GM23338 (cell line): ENCODE measurements at regions not wholly inside any gene's neighbourhood (a gene's known extent, or its start where the extent isn't known, plus 50 kb on each side); places are given as distances from the start of the nearest gene placed in this dataset.

ENCODE experiments used
- ATAC-seq: fragments of 200-7000 bp; cut with Tn5 transposase; 3 replicates; pipeline ENCODE4 v1.9.1; 2020
- DNase-seq: peaks from one replicate; pipeline ENCODE4 v3.0.0-alpha.2; 2015; ENCODE audit warnings: low spot score
- H2AFZ ChIP-seq: fragments of 200-600 bp; sonication (generic); 2 replicates; pipeline ENCODE4 v1.8.0; 2016; ENCODE audit warnings: antibody characterized with exemption, mild to moderate bottlenecking, moderate library complexity
- H3F3A ChIP-seq: fragments of 200-600 bp; sonication (generic); replicated peaks from 2 replicates; pipeline ENCODE4 v1.8.0; 2017; ENCODE audit warnings: antibody characterized with exemption, mixed run types, low read depth
- H3K27ac ChIP-seq: fragments of 200-600 bp; sonication (generic); 2 replicates; pipeline ENCODE4 v1.6.1; 2016; ENCODE audit warnings: low read depth
- H3K27me3 ChIP-seq: fragments of 200-600 bp; sonication (generic); 2 replicates; pipeline ENCODE4 v1.8.0; 2016; ENCODE audit warnings: mild to moderate bottlenecking, mixed run types, moderate library complexity; ENCODE audit not compliant: insufficient read depth
- H3K36me3 ChIP-seq: fragments of 200-600 bp; sonication (generic); 2 replicates; pipeline ENCODE4 v1.8.0; 2016; ENCODE audit warnings: mild to moderate bottlenecking; ENCODE audit not compliant: insufficient read depth
- H3K4me1 ChIP-seq: fragments of 200-600 bp; sonication (generic); 2 replicates; pipeline ENCODE4 v1.8.0; 2016; ENCODE audit warnings: mild to moderate bottlenecking, moderate library complexity; ENCODE audit not compliant: insufficient read depth
- H3K4me2 ChIP-seq: fragments of 200-600 bp; sonication (generic); 2 replicates; pipeline ENCODE4 v1.7.1; 2017; ENCODE audit warnings: mixed run types
- H3K4me3 ChIP-seq: fragments of 200-600 bp; sonication (generic); 2 replicates; pipeline ENCODE4 v1.6.1; 2016; ENCODE audit warnings: mixed run types
- H3K79me2 ChIP-seq: fragments of 200-600 bp; sonication (generic); replicated peaks from 2 replicates; pipeline ENCODE4 v1.8.0; 2017; ENCODE audit warnings: mild to moderate bottlenecking; ENCODE audit not compliant: insufficient read depth
- H3K9me2 ChIP-seq: fragments of 200-600 bp; sonication (generic); 2 replicates; pipeline ENCODE4 v1.8.0; 2017; ENCODE audit not compliant: insufficient read depth
- H4K20me1 ChIP-seq: fragments of 200-600 bp; sonication (generic); replicated peaks from 2 replicates; pipeline ENCODE4 v1.8.0; 2017; ENCODE audit warnings: mild to moderate bottlenecking; ENCODE audit not compliant: insufficient read depth
- H3K27ac Mint-ChIP-seq: 2 replicates; pipeline ENCODE4 v1.8.0; 2020; ENCODE audit warnings: inconsistent platforms, mild to moderate bottlenecking, moderate library complexity, mixed read lengths
- H3K27me3 Mint-ChIP-seq: 3 replicates; pipeline ENCODE4 v1.8.0; 2022; ENCODE audit warnings: low read depth, mild to moderate bottlenecking, moderate library complexity, mixed read lengths, inconsistent platforms; ENCODE audit not compliant: insufficient read depth, poor library complexity
- H3K36me3 Mint-ChIP-seq: 3 replicates; pipeline ENCODE4 v1.8.0; 2021; ENCODE audit warnings: low read depth, mild to moderate bottlenecking, inconsistent platforms, moderate library complexity, mixed read lengths
- H3K4me1 Mint-ChIP-seq: 3 replicates; pipeline ENCODE4 v1.8.0; 2020; ENCODE audit warnings: mild to moderate bottlenecking, inconsistent platforms, mixed read lengths
- H3K4me3 Mint-ChIP-seq: 3 replicates; pipeline ENCODE4 v1.8.0; 2021; ENCODE audit warnings: moderate library complexity, mild to moderate bottlenecking, inconsistent platforms, mixed read lengths
- H3K9me3 Mint-ChIP-seq: 3 replicates; pipeline ENCODE4 v1.8.0; 2020; ENCODE audit warnings: moderate library complexity, mild to moderate bottlenecking, inconsistent platforms, mixed read lengths
- CTCF ChIP-seq, 2 experiments: fragments of 200-600 bp in 1 of 2; sonication (generic) in 1 of 2; conservative IDR thresholded peaks; 2 replicates each; pipeline versions ENCODE4 v1.5.1 to v1.6.1; 2016 to 2017; ENCODE audit warnings: antibody characterized with exemption in 2 of 2, low read depth in 2 of 2, mild to moderate bottlenecking in 2 of 2, moderate library complexity in 1 of 2
- EZH2 ChIP-seq: fragments of 200-600 bp; sonication (generic); IDR thresholded peaks from one replicate; pipeline ENCODE4 v1.8.0; 2017; ENCODE audit warnings: antibody characterized with exemption, mild to moderate bottlenecking, low read depth; ENCODE audit not compliant: unreplicated experiment
- EZH2phosphoT487 ChIP-seq: fragments of 200-600 bp; sonication (generic); IDR thresholded peaks from one replicate; pipeline ENCODE4 v1.8.1; 2018; ENCODE audit warnings: antibody characterized with exemption; ENCODE audit not compliant: unreplicated experiment
- NANOG ChIP-seq: IDR thresholded peaks from 2 replicates; pipeline ENCODE4 v1.6.1; 2016; ENCODE audit warnings: antibody characterized with exemption, borderline replicate concordance
- STAT1 ChIP-seq: IDR thresholded peaks from one replicate; pipeline ENCODE4 v1.6.1; 2016; ENCODE audit warnings: antibody characterized with exemption; ENCODE audit not compliant: unreplicated experiment
- ZNF114 ChIP-seq: fragments of 250-450 bp; sonication (Bioruptor Pico); IDR thresholded peaks from 2 replicates; pipeline ENCODE4 v1.5.0; 2020; ENCODE audit warnings: mild to moderate bottlenecking, moderate library complexity
- ZNF331 ChIP-seq: fragments of 250-450 bp; sonication (Bioruptor Pico); IDR thresholded peaks from 2 replicates; pipeline ENCODE4 v1.5.0; 2020; ENCODE audit warnings: low read depth, mild to moderate bottlenecking, moderate library complexity
- ZNF462 ChIP-seq: fragments of 250-450 bp; sonication (Bioruptor Pico); IDR thresholded peaks from 2 replicates; pipeline ENCODE4 v1.5.0; 2020; ENCODE audit warnings: mild to moderate bottlenecking, moderate library complexity

DNA sequence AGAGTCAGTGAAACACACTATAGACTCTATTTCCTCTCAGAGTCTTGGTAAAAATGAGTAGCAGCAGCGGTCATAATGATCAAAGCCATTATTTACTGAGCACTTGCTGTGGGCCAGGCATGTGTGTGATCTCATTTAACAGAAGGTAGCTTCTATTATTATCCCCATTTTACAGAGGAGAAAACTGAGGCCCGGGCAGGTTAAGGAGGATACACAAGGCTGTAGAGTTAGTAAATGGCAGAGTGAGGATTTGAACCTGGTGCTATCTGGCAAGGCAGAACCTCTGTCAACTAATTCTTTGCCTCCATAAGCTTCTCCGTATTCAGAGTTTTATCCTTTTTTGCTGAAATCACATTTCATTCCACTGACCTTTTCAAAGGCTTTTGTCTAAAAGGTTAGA lies 122.2 kb upstream of the SALL4 start (continued):
- TF ChIP-seq ZNF462 (CRISPR knock-in tag) (no peak), STAT1 (no peak)

DNA sequence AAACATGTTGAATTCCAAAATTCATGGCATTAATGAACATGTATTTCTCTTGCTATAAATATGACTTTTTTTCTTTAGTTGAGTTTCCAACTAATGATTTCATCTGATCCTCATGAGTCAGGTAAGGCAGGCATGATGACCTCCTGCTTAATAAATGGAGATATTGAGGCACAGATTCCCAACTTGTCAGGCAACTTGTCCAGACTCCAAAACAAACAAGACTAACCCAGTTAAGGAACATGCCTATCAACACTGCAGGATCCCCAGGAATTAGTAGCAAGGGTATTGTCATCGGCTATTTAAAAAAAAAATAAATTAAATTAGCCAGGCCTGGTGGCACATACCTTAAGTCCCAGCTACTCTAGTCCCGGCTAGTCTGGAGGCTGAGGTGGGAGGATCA lies 121.3 kb upstream of the SALL4 start:
- Histone ChIP-seq H3K27ac (no peak overlapping the region), H3K4me1 (peaks cover under 1% of the 10 kb centered on the region), H3K9me2 (no peaks in the 10 kb centered on the region), H3K79me2 (no peaks in the 10 kb centered on the region), H4K20me1 (no peaks in the 10 kb centered on the region), H3K36me3 (no peaks in the 10 kb centered on the region), H3K27me3 (no peaks in the 10 kb centered on the region), H3K4me3 (no peak overlapping the region), H2AFZ (no peak overlapping the region), H3K4me2 (no peak overlapping the region), H3F3A (no peaks in the 10 kb centered on the region; the same call in 1 of the 2 replicates)
- H3K4me1 Mint-ChIP-seq: peaks cover 6% of the 10 kb centered on the region; the same call in 2 of the 3 replicates
- no peaks in the 10 kb centered on the region for H3K9me3 Mint-ChIP-seq
- H3K27me3 Mint-ChIP-seq: peaks cover 5% of the 10 kb centered on the region
- no peaks in the 10 kb centered on the region for H3K36me3 Mint-ChIP-seq
- no peak overlapping the region for H3K4me3 Mint-ChIP-seq
- no peak overlapping the region for H3K27ac Mint-ChIP-seq
- ATAC-seq: no peak
- no peak for DNase-seq
- TF ChIP-seq CTCF (conservative IDR thresholded peaks at IDR 0.05; ENCODE audit: low read depth in 2 of 2) (no peak), ZNF462 (CRISPR knock-in tag) (no peak), NANOG (no peak), ZNF331 (CRISPR knock-in tag) (no peak), STAT1 (no peak), EZH2phosphoT487 (no peak), EZH2 (no peak), ZNF114 (CRISPR knock-in tag) (no peak)
